Neural progenitor cell (in vitro differentiated cells): ENCODE measurements at regions not wholly inside any gene's neighbourhood (a gene's known extent, or its start where the extent isn't known, plus 50 kb on each side); places are given as distances from the start of the nearest gene placed in this dataset.

ENCODE experiments used
- EZH2 ChIP-seq: fragments of 200-600 bp; sonication (generic); IDR thresholded peaks from 2 replicates; pipeline ENCODE4 v1.6.1; 2017; ENCODE audit warnings: antibody characterized with exemption, mild to moderate bottlenecking, moderate library complexity
- EZH2phosphoT487 ChIP-seq: fragments of 200-600 bp; sonication (generic); IDR thresholded peaks from 2 replicates; pipeline ENCODE4 v1.6.1; 2017; ENCODE audit warnings: antibody characterized with exemption

GRCh38 chr12:74066476-74066875, 471.2 kb upstream of the ATXN7L3B start:
- TF ChIP-seq EZH2phosphoT487 (no peak), EZH2 (no peak)
